ENCODE measurements at regions not wholly inside any gene's neighbourhood (a gene's known extent, or its start where the extent isn't known, plus 50 kb on each side); places are given as distances from the start of the nearest gene placed in this dataset.

DNA sequence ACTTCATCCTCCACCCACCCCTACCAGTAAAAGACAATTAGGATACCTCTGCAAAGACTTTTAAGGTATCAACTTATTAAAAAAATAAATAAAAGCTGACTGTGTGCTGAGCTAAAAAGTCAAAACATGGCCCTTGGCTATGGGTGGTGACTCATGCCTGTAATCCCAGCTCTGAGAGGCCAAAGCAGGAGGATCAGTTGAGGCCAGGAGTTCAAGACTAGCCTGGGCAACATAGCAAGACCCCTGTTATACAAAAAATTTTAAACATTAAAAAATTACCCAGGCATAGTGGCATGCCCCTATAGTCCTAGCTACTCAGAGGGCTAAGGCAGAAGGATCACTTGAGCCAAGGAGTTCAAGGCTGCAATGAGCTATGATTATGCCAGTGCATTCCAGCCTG lies 110.8 kb upstream of the FOXN2 start:
- TF ChIP-seq, protein P1, sequence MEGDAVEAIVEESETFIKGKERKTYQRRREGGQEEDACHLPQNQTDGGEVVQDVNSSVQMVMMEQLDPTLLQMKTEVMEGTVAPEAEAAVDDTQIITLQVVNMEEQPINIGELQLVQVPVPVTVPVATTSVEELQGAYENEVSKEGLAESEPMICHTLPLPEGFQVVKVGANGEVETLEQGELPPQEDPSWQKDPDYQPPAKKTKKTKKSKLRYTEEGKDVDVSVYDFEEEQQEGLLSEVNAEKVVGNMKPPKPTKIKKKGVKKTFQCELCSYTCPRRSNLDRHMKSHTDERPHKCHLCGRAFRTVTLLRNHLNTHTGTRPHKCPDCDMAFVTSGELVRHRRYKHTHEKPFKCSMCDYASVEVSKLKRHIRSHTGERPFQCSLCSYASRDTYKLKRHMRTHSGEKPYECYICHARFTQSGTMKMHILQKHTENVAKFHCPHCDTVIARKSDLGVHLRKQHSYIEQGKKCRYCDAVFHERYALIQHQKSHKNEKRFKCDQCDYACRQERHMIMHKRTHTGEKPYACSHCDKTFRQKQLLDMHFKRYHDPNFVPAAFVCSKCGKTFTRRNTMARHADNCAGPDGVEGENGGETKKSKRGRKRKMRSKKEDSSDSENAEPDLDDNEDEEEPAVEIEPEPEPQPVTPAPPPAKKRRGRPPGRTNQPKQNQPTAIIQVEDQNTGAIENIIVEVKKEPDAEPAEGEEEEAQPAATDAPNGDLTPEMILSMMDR (IDR thresholded peaks at IDR 0.05): no peak
- no peak for TF ChIP-seq POLR2A (IDR thresholded peaks at IDR 0.05)
